HG02973 (cell line): ENCODE measurements at regions not wholly inside any gene's neighbourhood (a gene's known extent, or its start where the extent isn't known, plus 50 kb on each side); places are given as distances from the start of the nearest gene placed in this dataset.
"Not testable (repeated sequence)": the region's sequence is repeated elsewhere in the genome, so short reads cannot be mapped to it uniquely, and the experiment has no call there.

Experiments used
- ATAC-seq: cut with Tn5 transposase; IDR thresholded peaks from one replicate; pipeline ENCODE4 v1.9.1; 2021; ENCODE audit warnings: moderate library complexity; ENCODE audit not compliant: unreplicated experiment

DNA sequence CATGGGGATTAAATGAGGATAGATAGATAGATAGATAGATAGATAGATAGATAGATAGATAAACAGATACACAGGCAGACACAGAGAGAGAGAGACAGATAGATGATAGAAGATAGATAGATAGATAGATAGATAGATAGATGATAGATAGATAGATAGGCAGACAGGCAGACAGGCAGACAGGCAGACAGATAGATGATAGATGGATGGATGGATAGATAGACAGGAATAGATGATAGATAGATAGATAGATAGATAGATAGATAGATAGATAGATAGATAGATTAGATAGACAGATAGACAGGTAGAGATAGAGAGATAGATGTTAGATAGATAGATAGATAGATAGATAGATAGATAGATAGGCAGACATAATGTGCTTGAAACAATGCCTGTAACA, 137.3 kb downstream of the MED10 start:
- not testable (repeated sequence) for ATAC-seq

GRCh38 chr5:6236858-6237481, 141.4 kb downstream of the MED10 start:
- ATAC-seq = no peak

GRCh38 chr5:6236170-6236793, 142.1 kb downstream of the MED10 start:
- ATAC-seq = no peak

DNA sequence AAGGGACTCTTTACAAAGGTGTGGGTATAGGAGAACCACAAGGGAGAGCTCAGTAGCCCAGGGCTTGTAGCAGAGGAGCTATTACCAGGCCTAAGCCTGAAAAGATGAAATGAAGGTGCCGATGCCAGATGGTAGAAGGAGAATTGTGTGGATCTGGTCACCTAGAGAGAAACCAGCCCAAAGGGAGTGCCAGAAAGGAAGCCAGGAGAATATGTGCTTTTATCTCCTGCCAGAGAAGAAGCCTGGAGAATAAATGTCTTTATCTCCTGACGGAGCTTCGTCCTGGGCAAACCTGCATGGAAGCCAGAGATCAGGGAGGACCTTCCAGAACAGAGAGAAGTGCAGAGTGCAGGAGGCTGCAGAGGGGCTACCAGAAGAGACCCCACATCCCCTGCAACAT, 142.6 kb downstream of the MED10 start:
- ATAC-seq = no peak

GRCh38 chr5:6228257-6229250, 149.8 kb downstream of the MED10 start:
- no peak for ATAC-seq

GRCh38 chr5:6225121-6225607, 153.2 kb downstream of the MED10 start:
- no peak for ATAC-seq

- no peak for ATAC-seq
These were observed 153.9 kb downstream of the MED10 start for GRCh38 chr5:6224406-6224805.

GRCh38 chr5:6222899-6223298, 155.4 kb downstream of the MED10 start:
- no peak for ATAC-seq

- ATAC-seq = no peak
These were observed 156.2 kb downstream of the MED10 start for GRCh38 chr5:6222121-6222520.

- ATAC-seq = no peak
These were observed 157.2 kb downstream of the MED10 start for GRCh38 chr5:6221141-6221626.

- ATAC-seq = no peak
These were observed 157.8 kb downstream of the MED10 start for GRCh38 chr5:6220346-6221088.

DNA sequence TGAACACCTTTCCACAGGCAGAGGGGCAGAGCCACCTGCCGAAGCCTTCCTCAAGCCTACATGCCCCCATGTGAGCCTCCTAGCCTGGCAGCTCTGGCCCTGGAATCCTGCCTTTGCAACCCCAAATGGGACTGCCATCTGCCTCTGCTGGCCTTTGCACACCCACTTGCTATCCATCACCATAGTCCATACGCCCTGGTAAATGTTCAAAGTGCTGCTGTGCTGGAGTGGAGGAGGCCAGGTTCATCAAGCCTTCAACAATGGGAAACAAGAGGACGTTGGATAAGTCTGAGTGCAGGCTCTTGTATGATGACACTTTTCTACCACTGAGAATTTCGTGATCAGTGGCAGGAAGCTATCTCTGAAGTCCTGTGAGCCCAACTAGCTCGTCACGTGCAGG, 159.8 kb downstream of the MED10 start:
- ATAC-seq = no peak

DNA sequence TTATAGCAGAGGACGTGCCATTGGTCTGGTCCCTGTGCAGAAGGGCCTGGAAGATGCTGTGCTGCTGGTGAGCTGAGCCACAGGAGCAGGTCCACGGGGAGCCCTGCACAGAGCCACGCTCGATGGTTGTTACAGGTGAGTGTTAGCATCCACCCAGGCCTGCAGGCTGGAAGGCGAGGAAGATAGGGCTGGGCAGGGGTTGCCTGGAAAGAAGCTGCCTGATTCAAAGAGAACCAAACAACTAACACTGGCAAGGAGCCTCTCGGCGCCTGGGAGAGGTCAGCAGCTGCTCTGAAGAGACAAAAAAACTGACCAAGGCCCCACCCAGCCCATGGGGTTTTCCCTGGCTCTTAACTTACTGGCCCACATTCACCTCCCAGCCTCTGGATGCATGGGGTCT, 160.2 kb downstream of the MED10 start:
- no peak for ATAC-seq

GRCh38 chr5:6216471-6217075, 161.8 kb downstream of the MED10 start:
- no peak for ATAC-seq

DNA sequence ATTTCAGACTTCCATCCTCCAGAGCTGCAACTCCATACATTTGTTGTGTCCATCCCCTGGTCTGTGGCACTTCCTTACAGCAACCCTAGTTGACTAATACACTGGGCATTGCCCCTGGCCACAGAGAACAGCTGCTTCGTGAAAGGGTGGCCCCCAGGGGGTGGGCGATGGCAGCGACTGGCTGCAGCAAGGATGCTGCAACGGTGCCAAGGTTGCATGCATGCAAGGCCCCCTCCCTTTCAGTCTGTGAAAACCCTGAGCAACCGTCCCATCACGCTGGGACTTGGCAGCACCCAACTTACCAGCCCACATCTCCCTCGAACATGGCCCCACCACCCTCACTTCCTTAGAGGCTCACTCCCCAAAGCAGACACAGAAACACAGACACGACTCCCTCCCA, 162.5 kb downstream of the MED10 start:
- no peak for ATAC-seq

- ATAC-seq = no peak
These were observed 166.1 kb downstream of the MED10 start for GRCh38 chr5:6212244-6212643.

DNA sequence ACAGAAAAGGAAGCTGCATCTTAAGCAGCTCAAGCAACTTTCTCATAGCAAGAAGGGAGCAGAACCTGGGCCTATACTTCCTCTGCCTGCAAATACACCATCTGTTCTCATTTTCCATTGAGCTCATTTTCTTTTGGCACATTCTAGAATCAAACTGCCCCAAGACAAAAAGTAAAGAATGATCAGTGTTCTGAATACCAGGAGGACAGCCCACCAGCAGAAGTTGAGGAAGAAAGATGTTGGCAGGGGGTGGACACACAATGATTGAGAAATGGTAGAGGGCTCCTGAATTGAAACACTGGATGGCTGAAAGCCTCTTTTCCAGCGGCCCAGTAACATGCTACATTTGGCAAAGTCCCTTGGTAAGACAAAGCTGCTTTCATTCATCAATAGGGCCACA, 171.8 kb downstream of the MED10 start:
- no peak for ATAC-seq

DNA sequence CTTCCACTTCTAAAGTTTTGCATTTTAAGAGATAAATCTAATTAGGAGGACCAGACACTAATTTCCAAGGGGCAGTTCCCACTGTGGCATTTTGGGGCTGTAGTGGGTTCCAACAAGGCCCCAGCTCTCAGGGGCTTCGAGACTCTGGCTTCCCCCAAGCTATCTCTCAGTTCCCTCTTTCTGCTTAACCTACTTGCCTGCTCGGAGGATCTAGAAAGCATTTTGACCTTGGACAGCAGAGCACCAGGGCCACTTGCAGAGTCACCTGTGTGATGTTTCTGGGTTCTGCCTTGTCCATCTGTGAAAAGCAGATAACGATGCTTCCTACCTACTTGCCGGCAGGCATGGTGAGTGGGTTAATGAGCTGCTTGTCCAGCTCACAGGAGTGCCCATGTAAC, 175.4 kb downstream of the MED10 start:
- no peak for ATAC-seq

GRCh38 chr5:6202149-6202967, 176.0 kb downstream of the MED10 start:
- ATAC-seq = no peak

- ATAC-seq = no peak
These were observed 176.7 kb downstream of the MED10 start for GRCh38 chr5:6201631-6202030.
